ENCODE measurements at regions not wholly inside any gene's neighbourhood (a gene's known extent, or its start where the extent isn't known, plus 50 kb on each side); places are given as distances from the start of the nearest gene placed in this dataset.

- no peak for TF ChIP-seq CTCF (IDR thresholded peaks at IDR 0.05; ENCODE audit: low read depth, low read length)
- no peak for TF ChIP-seq EZH2phosphoT487 (IDR thresholded peaks at IDR 0.05; ENCODE audit: low read depth)
These were observed 203.9 kb upstream of the PROX1 start for GRCh38 chr1:213783893-213784292.
